GM23338 (cell line): ENCODE measurements at regions not wholly inside any gene's neighbourhood (a gene's known extent, or its start where the extent isn't known, plus 50 kb on each side); places are given as distances from the start of the nearest gene placed in this dataset.

Source experiments
- ATAC-seq: fragments of 200-7000 bp; cut with Tn5 transposase; 3 replicates; pipeline ENCODE4 v1.9.1; 2020
- DNase-seq: peaks from one replicate; pipeline ENCODE4 v3.0.0-alpha.2; 2015; ENCODE audit warnings: low spot score
- H2AFZ ChIP-seq: fragments of 200-600 bp; sonication (generic); 2 replicates; pipeline ENCODE4 v1.8.0; 2016; ENCODE audit warnings: antibody characterized with exemption, mild to moderate bottlenecking, moderate library complexity
- H3F3A ChIP-seq: fragments of 200-600 bp; sonication (generic); replicated peaks from 2 replicates; pipeline ENCODE4 v1.8.0; 2017; ENCODE audit warnings: antibody characterized with exemption, mixed run types, low read depth
- H3K27ac ChIP-seq: fragments of 200-600 bp; sonication (generic); 2 replicates; pipeline ENCODE4 v1.6.1; 2016; ENCODE audit warnings: low read depth
- H3K27me3 ChIP-seq: fragments of 200-600 bp; sonication (generic); 2 replicates; pipeline ENCODE4 v1.8.0; 2016; ENCODE audit warnings: mild to moderate bottlenecking, mixed run types, moderate library complexity; ENCODE audit not compliant: insufficient read depth
- H3K36me3 ChIP-seq: fragments of 200-600 bp; sonication (generic); 2 replicates; pipeline ENCODE4 v1.8.0; 2016; ENCODE audit warnings: mild to moderate bottlenecking; ENCODE audit not compliant: insufficient read depth
- H3K4me1 ChIP-seq: fragments of 200-600 bp; sonication (generic); 2 replicates; pipeline ENCODE4 v1.8.0; 2016; ENCODE audit warnings: mild to moderate bottlenecking, moderate library complexity; ENCODE audit not compliant: insufficient read depth
- H3K4me2 ChIP-seq: fragments of 200-600 bp; sonication (generic); 2 replicates; pipeline ENCODE4 v1.7.1; 2017; ENCODE audit warnings: mixed run types
- H3K4me3 ChIP-seq: fragments of 200-600 bp; sonication (generic); 2 replicates; pipeline ENCODE4 v1.6.1; 2016; ENCODE audit warnings: mixed run types
- H3K79me2 ChIP-seq: fragments of 200-600 bp; sonication (generic); replicated peaks from 2 replicates; pipeline ENCODE4 v1.8.0; 2017; ENCODE audit warnings: mild to moderate bottlenecking; ENCODE audit not compliant: insufficient read depth
- H3K9me2 ChIP-seq: fragments of 200-600 bp; sonication (generic); 2 replicates; pipeline ENCODE4 v1.8.0; 2017; ENCODE audit not compliant: insufficient read depth
- H4K20me1 ChIP-seq: fragments of 200-600 bp; sonication (generic); replicated peaks from 2 replicates; pipeline ENCODE4 v1.8.0; 2017; ENCODE audit warnings: mild to moderate bottlenecking; ENCODE audit not compliant: insufficient read depth
- H3K27ac Mint-ChIP-seq: 2 replicates; pipeline ENCODE4 v1.8.0; 2020; ENCODE audit warnings: inconsistent platforms, mild to moderate bottlenecking, moderate library complexity, mixed read lengths
- H3K27me3 Mint-ChIP-seq: 3 replicates; pipeline ENCODE4 v1.8.0; 2022; ENCODE audit warnings: low read depth, mild to moderate bottlenecking, moderate library complexity, mixed read lengths, inconsistent platforms; ENCODE audit not compliant: insufficient read depth, poor library complexity
- H3K36me3 Mint-ChIP-seq: 3 replicates; pipeline ENCODE4 v1.8.0; 2021; ENCODE audit warnings: low read depth, mild to moderate bottlenecking, inconsistent platforms, moderate library complexity, mixed read lengths
- H3K4me1 Mint-ChIP-seq: 3 replicates; pipeline ENCODE4 v1.8.0; 2020; ENCODE audit warnings: mild to moderate bottlenecking, inconsistent platforms, mixed read lengths
- H3K4me3 Mint-ChIP-seq: 3 replicates; pipeline ENCODE4 v1.8.0; 2021; ENCODE audit warnings: moderate library complexity, mild to moderate bottlenecking, inconsistent platforms, mixed read lengths
- H3K9me3 Mint-ChIP-seq: 3 replicates; pipeline ENCODE4 v1.8.0; 2020; ENCODE audit warnings: moderate library complexity, mild to moderate bottlenecking, inconsistent platforms, mixed read lengths
- CTCF ChIP-seq, 2 experiments: fragments of 200-600 bp in 1 of 2; sonication (generic) in 1 of 2; conservative IDR thresholded peaks; 2 replicates each; pipeline versions ENCODE4 v1.5.1 to v1.6.1; 2016 to 2017; ENCODE audit warnings: antibody characterized with exemption in 2 of 2, low read depth in 2 of 2, mild to moderate bottlenecking in 2 of 2, moderate library complexity in 1 of 2
- NANOG ChIP-seq: IDR thresholded peaks from 2 replicates; pipeline ENCODE4 v1.6.1; 2016; ENCODE audit warnings: antibody characterized with exemption, borderline replicate concordance
- POLR2AphosphoS5 ChIP-seq: IDR thresholded peaks from 2 replicates; pipeline ENCODE4 v1.6.1; 2016; ENCODE audit warnings: antibody characterized with exemption, low read depth
- ZNF114 ChIP-seq: fragments of 250-450 bp; sonication (Bioruptor Pico); IDR thresholded peaks from 2 replicates; pipeline ENCODE4 v1.5.0; 2020; ENCODE audit warnings: mild to moderate bottlenecking, moderate library complexity
- ZNF331 ChIP-seq: fragments of 250-450 bp; sonication (Bioruptor Pico); IDR thresholded peaks from 2 replicates; pipeline ENCODE4 v1.5.0; 2020; ENCODE audit warnings: low read depth, mild to moderate bottlenecking, moderate library complexity
- ZNF462 ChIP-seq: fragments of 250-450 bp; sonication (Bioruptor Pico); IDR thresholded peaks from 2 replicates; pipeline ENCODE4 v1.5.0; 2020; ENCODE audit warnings: mild to moderate bottlenecking, moderate library complexity
- TF ChIP-seq, protein P1 (sequence below): IDR thresholded peaks from 2 replicates; pipeline ENCODE4 v1.6.1; 2016; ENCODE audit warnings: antibody characterized with exemption

- TF ChIP-seq ZNF462 (CRISPR knock-in tag) (no peak), POLR2AphosphoS5 (no peak), ZNF331 (no peak), ZNF114 (CRISPR knock-in tag) (no peak), CTCF (conservative IDR thresholded peaks at IDR 0.05; ENCODE audit: low read depth in 2 of 2) (no peak)
- TF ChIP-seq, protein P1, sequence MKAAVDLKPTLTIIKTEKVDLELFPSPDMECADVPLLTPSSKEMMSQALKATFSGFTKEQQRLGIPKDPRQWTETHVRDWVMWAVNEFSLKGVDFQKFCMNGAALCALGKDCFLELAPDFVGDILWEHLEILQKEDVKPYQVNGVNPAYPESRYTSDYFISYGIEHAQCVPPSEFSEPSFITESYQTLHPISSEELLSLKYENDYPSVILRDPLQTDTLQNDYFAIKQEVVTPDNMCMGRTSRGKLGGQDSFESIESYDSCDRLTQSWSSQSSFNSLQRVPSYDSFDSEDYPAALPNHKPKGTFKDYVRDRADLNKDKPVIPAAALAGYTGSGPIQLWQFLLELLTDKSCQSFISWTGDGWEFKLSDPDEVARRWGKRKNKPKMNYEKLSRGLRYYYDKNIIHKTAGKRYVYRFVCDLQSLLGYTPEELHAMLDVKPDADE = no peak
Measured at GRCh38 chr12:58419905-58420304, 478.5 kb downstream of the ATP23 start (continued).

GRCh38 chr12:58420503-58420902 lies 479.1 kb downstream of the ATP23 start:
- no peaks in the 10 kb centered on the region for H3K9me2 ChIP-seq
- Mint-ChIP-seq H3K27me3 (no peaks in the 10 kb centered on the region), H3K4me1 (peaks cover 27% of the 10 kb centered on the region), H3K4me3 (no peak overlapping the region), H3K27ac (no peak overlapping the region; the same call in 1 of the 2 replicates), H3K36me3 (no peaks in the 10 kb centered on the region), H3K9me3 (no peaks in the 10 kb centered on the region)
- DNase-seq (no peak), ATAC-seq (no peak)
- H2AFZ ChIP-seq = no peak overlapping the region
- no peaks in the 10 kb centered on the region for H3K36me3 ChIP-seq
- H4K20me1 ChIP-seq = no peaks in the 10 kb centered on the region
- no peaks in the 10 kb centered on the region for H3K79me2 ChIP-seq
- H3K27me3 ChIP-seq = no peaks in the 10 kb centered on the region
- H3K4me3 ChIP-seq = no peak overlapping the region
- TF ChIP-seq POLR2AphosphoS5 (no peak), NANOG (no peak), ZNF462 (CRISPR knock-in tag) (no peak)
- H3K4me1 ChIP-seq = peaks cover 32% of the 10 kb centered on the region
- H3K4me2 ChIP-seq = no peak overlapping the region
- no peaks in the 10 kb centered on the region for H3F3A ChIP-seq
- H3K27ac ChIP-seq = no peak overlapping the region
